ENCODE measurements at regions not wholly inside any gene's neighbourhood (a gene's known extent, or its start where the extent isn't known, plus 50 kb on each side); places are given as distances from the start of the nearest gene placed in this dataset.

GRCh38 chr11:134792044-134792443 lies 380.0 kb upstream of the B3GAT1 start:
- DNase-seq = no peak

DNA sequence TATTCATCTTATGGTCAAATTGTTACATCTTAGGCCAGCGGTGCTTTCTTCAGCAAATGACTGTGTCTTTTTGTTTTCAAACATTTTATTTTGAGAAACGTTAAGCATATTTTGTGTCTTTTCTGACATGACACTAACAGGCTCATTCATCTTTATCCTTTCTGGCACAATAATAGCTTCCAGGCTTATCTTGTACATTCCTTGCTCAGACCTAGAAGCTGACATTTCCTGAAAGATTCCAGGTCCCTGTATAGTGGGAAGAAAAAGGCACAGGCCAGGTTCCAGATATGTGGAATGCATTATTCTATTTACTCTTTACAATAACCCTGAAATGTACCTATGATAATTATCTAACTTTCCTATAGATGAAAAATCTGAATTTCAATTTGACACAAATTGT lies 379.1 kb upstream of the B3GAT1 start:
- no peak for DNase-seq

- DNase-seq = no peak
These were observed 377.1 kb upstream of the B3GAT1 start for GRCh38 chr11:134789104-134789503.

DNA sequence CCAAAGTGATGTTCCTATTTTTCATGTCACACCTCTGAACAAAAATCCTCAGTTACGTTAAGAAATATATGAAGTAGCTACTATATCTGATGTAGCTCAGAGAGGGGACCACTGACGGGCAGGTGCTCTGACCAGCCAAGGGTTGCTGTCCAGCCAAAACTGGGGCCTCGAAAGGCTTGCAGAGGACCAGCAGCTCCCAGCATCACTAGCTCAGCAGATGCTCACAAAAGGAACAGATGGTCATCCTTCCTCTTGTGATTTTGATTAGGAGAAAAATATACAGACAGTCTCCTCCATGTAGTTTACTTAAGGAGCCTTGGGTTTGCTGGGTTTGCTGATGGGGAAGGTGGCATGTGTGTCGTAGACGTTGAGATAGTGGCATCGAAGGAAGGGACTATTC lies 374.6 kb upstream of the B3GAT1 start:
- no peak for DNase-seq

DNA sequence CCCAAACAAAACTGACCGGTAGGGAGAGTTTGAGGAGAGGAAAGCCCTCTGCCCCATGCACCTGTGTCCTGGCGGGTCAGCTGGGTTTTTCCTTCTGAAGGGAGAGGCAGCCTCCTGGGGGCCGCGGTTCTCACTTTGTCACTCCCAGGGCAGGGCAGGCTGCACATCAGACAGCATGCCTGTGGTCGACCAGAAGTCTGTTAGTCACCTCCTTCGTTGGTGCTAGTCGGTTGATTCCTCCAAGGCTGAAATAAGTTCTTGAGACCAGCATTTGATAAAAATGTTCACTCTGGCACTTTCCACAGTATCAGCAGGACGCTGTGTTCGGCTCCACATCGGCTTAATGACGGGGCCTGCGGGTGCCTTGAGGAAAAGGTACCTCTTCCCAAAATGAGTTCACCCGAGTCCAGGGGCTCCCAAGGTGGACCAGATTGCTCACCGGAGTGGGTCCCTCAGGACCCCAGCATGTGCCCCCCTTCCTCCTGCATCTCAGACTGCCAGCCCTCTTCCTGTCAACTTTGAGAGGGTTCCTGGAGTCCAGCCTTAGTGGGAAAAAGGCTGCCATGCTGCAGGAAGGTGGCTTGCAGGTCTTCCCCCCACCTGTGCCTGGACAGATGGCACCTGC lies 373.7 kb upstream of the B3GAT1 start:
- DNase-seq = no peak

GRCh38 chr11:134785059-134785458 lies 373.0 kb upstream of the B3GAT1 start:
- DNase-seq = no peak

GRCh38 chr11:134784568-134784967 lies 372.5 kb upstream of the B3GAT1 start:
- DNase-seq = no peak

GRCh38 chr11:134784046-134784445 lies 372.0 kb upstream of the B3GAT1 start:
- DNase-seq = no peak

GRCh38 chr11:134783234-134783633 lies 371.2 kb upstream of the B3GAT1 start:
- DNase-seq = no peak

DNA sequence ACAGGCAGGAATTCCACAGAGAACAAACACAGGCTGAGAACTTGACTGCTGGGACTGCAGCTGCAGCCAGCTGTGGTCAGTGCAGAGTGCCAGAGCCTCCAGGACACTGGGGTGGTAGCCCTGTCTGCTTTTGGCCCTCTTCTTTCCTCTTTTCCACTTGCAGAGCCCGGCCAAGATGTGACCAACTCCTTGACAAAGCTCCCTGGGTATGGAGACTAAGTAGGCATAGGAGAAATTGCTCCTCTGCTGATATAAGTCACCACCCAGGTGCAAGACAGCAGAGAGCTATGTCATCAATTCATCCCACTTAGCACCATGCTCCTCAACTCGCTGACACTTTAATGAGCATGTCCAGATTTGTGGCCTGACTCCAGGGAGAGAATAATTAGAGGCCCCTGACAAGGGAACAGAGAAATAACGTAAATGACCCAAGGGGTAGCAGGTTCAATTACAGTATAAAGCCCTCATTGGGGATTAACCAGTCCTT lies 369.4 kb upstream of the B3GAT1 start:
- DNase-seq = no peak

DNA sequence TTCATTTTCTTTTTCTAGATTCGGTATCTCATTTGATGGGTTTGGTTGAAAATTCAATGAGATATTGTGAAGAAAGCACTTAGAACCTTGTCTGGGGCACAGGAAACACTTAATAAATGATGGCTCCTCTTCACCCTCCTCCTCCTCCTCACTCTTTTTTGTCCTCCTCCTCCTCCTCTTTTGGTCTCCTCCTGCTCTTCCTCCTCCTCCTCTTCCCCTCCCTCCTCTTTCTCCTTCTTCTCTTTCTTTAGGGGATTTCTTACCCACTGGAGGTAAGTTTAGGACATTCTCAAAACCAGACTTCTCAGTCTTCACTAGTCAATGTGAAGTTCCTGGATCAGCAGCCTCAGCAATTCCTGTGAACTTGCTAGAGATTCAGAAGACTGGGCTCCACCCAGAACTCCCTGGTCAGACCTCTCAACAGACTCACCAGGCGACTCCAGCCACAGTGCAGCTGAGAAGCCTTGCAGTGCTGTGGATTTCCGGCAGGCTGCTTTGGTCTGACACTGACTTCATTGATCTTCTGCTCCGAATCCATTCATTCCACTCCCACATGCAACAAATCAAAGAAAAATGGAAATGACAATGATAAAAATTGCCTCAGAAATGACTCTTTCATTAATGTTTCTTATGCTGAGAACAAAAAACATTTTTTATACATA lies 368.6 kb upstream of the B3GAT1 start:
- DNase-seq = no peak

DNA sequence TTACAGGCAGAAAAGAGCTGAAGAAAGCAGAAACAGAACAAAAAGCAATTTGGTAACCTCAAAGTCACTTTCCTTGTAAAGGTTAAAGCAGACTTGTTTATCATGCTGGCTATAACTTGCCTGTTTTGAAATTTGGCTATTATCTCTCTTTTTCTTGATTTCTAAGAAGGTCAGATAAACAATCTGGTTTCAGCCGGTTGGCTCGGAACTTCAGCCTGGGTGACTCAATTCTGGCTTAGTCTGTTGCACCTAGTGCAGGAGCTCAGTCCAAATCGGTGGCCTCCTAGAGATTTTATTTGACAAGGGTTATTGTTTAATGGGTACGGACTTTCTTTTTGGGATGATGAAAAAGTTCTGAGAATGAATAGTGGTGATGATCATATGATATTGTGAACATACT lies 367.1 kb upstream of the B3GAT1 start:
- no peak for DNase-seq

- DNase-seq = no peak
These were observed 356.4 kb upstream of the B3GAT1 start for GRCh38 chr11:134768463-134768862.

DNA sequence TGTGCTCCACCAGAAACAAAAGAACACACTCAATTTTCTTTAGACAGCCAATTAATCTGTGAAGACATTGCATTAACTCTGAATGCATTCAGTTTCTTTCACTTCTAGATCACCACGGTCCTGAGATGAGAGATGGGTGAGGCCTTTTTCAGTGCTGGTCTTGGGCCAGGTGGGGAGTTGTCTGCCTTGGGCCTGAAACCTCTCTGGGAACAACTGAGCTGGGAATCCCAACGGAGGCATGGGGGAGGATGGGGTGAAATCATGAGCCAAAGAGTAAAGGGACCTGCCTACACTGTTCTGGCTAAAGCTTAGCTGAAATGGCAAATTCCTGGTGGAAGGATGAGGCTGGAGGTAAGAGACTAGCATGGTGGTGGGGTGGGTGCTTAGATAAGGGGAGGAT lies 353.5 kb upstream of the B3GAT1 start:
- DNase-seq = no peak

DNA sequence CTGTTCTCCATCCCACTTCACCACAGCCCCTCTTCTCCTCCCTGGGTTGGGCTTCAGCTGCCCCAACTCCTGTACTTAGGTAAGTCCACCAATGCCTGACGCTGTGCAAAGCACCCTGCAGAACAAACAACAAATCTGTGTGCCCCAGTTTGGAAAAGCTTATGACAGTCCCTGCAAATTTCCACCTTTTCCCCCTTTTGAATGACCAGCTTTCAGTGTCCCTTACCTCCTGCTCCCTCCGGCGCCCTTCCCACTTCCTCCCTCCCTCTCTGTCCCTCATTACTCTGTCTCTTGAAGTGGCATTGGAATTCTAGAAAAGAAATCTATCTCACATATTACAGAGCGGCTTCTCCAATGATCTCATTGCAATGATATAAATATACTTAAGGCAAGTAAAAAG lies 352.9 kb upstream of the B3GAT1 start:
- no peak for DNase-seq

- no peak for DNase-seq
These were observed 352.3 kb upstream of the B3GAT1 start for GRCh38 chr11:134764367-134764766.

DNA sequence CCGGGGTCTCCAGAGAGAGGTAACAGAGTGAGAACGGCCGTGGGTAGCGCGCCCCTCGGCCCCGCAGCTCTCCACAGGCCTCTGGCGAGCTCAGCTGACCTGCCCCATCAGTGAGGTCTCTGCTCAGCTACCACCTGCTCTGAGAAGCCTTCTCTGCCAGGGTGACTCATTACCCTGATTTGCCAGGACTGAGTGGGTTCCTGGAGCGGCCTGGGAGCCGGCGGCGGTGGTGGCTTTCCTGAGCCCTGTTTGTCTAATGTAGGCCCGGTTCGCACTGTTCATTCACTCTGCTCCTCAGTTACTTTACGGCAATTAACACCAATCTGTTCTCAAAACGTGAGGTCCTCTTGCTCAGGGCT lies 351.0 kb upstream of the B3GAT1 start:
- no peak for DNase-seq

- no peak for DNase-seq
These were observed 350.4 kb upstream of the B3GAT1 start for GRCh38 chr11:134762248-134763029.

DNA sequence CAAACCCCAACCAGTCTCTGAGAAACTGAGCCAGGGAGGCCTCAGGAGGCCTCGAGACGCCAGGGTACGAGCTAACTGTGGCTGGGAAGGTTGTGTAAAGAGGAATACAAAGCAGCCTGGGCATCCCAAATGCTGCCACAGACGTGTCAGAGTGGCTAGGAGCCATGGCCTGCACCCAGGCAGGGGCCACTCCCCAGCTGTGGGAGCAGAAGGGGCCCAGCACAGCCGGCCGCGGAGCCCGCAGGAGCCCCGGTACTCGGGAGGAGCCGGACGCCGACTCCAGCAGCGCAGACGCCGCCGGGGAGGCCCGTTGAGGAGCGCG lies 349.8 kb upstream of the B3GAT1 start:
- DNase-seq = no peak

GRCh38 chr11:134761386-134761785 lies 349.3 kb upstream of the B3GAT1 start:
- no peak for DNase-seq

- no peak for DNase-seq
These were observed 348.9 kb upstream of the B3GAT1 start for GRCh38 chr11:134760957-134761356.

DNA sequence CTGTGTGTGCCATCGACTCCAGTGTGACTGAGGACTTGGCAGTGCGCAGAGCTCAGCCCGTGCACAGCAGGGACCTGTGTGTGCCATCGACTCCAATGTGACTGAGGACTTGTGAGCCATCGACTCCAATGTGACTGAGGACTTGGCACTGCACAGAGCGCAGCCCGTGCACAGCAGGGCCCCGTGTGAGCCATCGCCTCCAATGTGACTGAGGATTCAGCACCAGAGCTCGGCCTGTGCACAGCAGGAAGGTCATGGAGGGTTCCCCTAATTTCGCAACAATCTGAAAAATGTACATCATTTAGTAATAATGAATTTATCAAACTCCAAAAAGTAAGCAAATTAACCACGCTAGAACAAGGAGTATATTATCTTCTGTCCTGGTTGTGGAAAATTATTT lies 348.3 kb upstream of the B3GAT1 start:
- DNase-seq = no peak

- DNase-seq = no peak
These were observed 347.8 kb upstream of the B3GAT1 start for GRCh38 chr11:134759855-134760254.

GRCh38 chr11:134759274-134759673 lies 347.2 kb upstream of the B3GAT1 start:
- no peak for DNase-seq

Data from CD4-positive, alpha-beta T cell treated with Interleukin-21 for 1 hour (primary cell).